ENCODE measurements at regions not wholly inside any gene's neighbourhood (a gene's known extent, or its start where the extent isn't known, plus 50 kb on each side); places are given as distances from the start of the nearest gene placed in this dataset.
A peak's percentile ranks its signal among the peaks of the same experiment; 100 is the strongest.

DNA sequence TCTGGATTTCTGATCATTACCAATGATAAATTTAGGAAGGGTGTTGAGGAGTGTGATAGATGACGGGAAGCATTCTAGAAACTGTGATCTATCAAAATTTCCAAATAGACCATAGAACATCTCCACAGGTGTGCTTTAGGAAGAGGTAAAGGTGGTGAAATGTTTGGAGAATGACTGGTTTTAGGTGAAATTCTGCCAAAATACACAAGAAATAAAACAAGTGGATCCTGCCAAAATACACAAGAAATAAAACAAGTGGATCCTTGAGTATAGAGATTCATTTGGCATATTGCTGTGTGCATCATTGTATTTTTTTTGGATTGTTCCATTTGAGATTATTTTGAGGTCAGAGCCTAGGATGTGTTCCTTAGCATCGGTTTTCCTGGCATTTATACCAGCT lies 88.3 kb upstream of the CTNND2 start:
- in situ Hi-C loops (cut with HindIII; ENCODE audit: low pct_unique_long_range_greater_than_20kb, low sequenced_read_pairs): no loop called here
- no peak for DNase-seq (ENCODE audit: low read depth, low spot score)

- in situ Hi-C loops (cut with HindIII; ENCODE audit: low pct_unique_long_range_greater_than_20kb, low sequenced_read_pairs): no loop called here
- no peak for DNase-seq (ENCODE audit: low read depth, low spot score)
Measured at GRCh38 chr5:11985993-11986392, 81.7 kb upstream of the CTNND2 start.

DNA sequence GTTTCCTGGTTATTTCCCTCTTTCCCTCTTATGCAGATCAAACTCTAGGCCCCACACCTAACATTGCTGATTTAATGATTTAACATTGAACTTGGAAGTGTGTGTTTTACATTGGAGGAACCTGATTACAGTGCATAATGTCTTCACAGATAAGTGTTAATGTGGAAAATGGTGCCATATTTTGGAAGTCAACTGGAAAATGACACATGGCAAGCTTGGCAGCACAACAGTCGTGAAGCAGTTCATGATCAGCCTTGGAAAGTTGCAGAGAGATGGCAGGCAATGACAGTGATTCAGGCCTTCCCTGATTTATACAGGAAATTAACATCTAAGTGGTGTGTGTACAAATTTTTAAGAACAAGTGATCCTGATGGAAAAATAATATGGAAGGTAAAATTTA lies 80.0 kb upstream of the CTNND2 start:
- in situ Hi-C loops (cut with HindIII; ENCODE audit: low pct_unique_long_range_greater_than_20kb, low sequenced_read_pairs): no loop called here
- no peak for DNase-seq (ENCODE audit: low read depth, low spot score)

DNA sequence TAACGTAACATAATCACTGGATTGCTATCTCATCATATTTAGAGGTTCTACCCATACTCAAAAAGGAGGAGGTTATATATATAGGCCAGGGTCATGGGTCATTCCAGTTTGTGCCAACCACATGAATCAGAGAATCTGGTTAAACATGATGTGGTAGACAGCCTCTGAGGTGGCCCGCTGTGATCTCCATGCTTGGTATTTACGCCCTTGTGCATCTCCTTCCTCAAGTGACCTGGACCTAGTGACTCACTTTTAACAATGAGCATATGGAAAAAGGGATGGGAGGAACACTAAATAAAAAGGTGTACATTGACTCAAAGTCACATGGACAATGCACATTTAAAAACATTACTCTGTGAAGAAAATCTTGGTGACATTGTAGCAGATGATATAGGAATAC lies 77.7 kb upstream of the CTNND2 start:
- DNase-seq (ENCODE audit: low read depth, low spot score): no peak
- in situ Hi-C loops (cut with HindIII; ENCODE audit: low pct_unique_long_range_greater_than_20kb, low sequenced_read_pairs): no loop called here

- in situ Hi-C loops (cut with HindIII; ENCODE audit: low pct_unique_long_range_greater_than_20kb, low sequenced_read_pairs): no loop called here
- no peak for DNase-seq (ENCODE audit: low read depth, low spot score)
Measured at GRCh38 chr5:11977904-11978303, 73.7 kb upstream of the CTNND2 start.

DNA sequence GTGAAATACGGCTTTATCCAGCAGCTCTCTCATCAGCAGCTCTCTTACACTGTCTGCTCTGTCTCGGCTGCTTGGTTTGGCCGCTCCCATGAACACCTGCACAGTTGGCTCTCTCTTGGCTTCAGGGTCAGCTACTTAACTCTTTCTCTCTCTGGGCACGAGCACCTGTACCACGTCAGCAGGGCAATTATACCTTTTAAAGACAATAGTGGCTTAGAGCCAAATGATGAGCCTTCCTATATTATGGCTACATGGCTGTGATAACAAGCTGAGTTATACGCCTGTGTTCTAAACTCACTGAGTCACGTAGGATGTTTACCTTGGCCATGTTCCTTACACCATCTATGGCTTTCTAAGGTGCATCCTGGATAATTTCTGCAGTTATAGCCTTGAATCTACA lies 69.2 kb upstream of the CTNND2 start:
- in situ Hi-C loops (cut with HindIII; ENCODE audit: low pct_unique_long_range_greater_than_20kb, low sequenced_read_pairs): no loop called here

DNA sequence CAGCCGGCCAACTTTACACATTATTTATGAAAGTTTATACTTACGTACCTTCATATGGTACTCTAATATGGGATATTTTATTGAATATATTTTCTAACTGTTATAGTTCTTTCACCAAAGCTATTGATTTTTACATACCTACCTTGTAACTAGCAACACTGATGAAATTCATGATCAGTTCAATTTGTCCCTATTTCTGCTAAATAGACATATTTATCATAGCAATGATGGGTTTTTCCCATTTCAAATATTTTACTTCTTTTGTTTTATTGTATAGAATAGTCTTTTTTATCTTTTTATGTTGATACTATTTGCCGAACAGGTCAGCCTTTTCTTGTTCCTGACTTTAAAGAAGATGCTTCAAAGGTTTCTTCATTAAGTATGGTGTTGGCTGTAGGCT lies 59.0 kb upstream of the CTNND2 start:
- in situ Hi-C loops (cut with HindIII; ENCODE audit: low pct_unique_long_range_greater_than_20kb, low sequenced_read_pairs): no loop called here
- DNase-seq (ENCODE audit: low read depth, low spot score): no peak

More for the DNA sequence above, 69.2 kb upstream of the CTNND2 start:
- DNase-seq (ENCODE audit: low read depth, low spot score): no peak

GRCh38 chr5:11962122-11962521 lies 57.9 kb upstream of the CTNND2 start:
- peak; percentile 26 for DNase-seq (ENCODE audit: low read depth, low spot score)
- in situ Hi-C loops (cut with HindIII; ENCODE audit: low pct_unique_long_range_greater_than_20kb, low sequenced_read_pairs): no loop called here

DNA sequence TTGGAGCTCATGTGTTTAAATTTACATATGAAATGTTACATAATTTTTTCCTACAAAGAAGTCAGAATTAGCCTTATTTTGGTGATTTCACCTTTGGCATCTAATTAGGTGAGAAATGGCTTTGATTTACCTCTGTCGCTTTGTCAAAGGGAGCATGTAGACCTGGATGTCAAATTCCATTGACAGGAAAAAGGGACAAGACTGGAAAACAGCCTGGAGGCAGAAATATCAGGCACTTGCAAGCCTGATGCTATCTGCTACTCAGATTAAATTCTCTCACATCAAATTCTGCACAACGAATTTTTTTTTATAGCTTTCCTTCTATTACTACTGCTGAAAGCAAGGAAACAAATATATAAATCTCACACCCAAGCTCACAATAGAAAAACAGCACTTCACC lies 54.1 kb upstream of the CTNND2 start:
- in situ Hi-C loops (cut with HindIII; ENCODE audit: low pct_unique_long_range_greater_than_20kb, low sequenced_read_pairs): no loop called here
- no peak for DNase-seq (ENCODE audit: low read depth, low spot score)

GRCh38 chr5:11955331-11955730 lies 51.1 kb upstream of the CTNND2 start:
- in situ Hi-C loops (cut with HindIII; ENCODE audit: low pct_unique_long_range_greater_than_20kb, low sequenced_read_pairs): no loop called here
- DNase-seq (ENCODE audit: low read depth, low spot score): no peak

Small RNAs in the stretch of these regions (small RNA-seq; reads per million reads assigned to genes)
- 0 reads per million in 2 experiments for gene RNU6-679P

All from SK-MEL-5 (cell line).